GM21529 (cell line): ENCODE measurements at regions not wholly inside any gene's neighbourhood (a gene's known extent, or its start where the extent isn't known, plus 50 kb on each side); places are given as distances from the start of the nearest gene placed in this dataset.
"Not testable (repeated sequence)": the region's sequence is repeated elsewhere in the genome, so short reads cannot be mapped to it uniquely, and the experiment has no call there.

Source experiments
- ATAC-seq: cut with Tn5 transposase; IDR thresholded peaks from one replicate; pipeline ENCODE4 v1.9.1; 2021; ENCODE audit not compliant: unreplicated experiment

DNA sequence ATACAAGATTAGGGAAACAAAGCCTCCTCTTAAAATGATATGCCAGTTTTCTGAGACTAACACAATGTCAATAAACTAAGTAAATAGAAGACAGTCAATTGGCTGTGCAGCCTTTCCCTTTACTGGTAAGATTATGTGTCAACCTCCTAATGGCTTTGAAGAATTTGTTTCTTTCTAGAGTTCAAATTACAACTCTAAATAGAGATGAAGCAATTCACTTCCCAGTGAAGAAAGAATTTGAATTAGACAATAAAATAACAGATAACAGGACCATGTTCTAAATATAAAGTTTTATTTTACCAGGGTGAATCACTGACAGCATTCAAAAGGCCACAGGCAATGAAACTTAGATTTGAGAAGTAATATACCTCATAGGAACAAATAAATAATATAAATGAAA lies 680.3 kb downstream of the PLA2G4A start:
- no peak for ATAC-seq

DNA sequence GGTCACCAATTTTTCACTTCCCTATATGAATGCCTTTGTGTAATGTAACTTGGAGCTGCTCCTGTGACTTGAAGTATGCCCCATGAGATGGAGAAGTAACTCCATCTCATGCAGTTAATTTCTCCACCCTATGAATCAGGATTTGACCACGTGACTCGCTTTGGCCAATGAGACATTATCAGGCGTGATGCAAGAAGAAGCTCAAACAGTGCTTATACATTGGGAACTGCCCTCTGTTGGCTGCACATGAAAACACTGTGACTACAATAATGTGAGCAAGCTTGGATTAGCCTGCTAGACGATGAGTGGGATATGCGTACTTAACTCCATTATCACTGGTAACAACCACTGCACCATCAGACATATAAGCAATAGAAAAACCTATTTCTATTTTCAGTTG lies 684.4 kb downstream of the PLA2G4A start:
- ATAC-seq, result no peak

DNA sequence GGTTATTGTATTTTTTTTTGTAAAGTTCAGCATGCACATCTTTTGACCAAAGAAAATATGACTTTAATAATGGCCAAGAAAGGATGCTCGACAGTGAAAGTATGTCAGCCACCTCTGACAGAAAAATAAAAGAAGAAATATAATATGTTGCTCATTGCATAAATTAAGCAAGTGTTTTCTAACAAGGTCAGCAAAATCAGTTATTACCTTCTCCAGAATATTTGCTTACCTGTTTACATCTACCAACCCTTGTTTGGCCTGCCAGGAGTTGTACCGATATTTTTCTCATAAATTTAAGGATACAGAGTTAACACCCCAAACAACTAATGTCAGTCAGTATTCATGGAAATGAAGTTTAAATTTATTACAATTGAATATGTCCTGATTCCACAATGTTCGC lies 685.4 kb downstream of the PLA2G4A start:
- ATAC-seq, result no peak

DNA sequence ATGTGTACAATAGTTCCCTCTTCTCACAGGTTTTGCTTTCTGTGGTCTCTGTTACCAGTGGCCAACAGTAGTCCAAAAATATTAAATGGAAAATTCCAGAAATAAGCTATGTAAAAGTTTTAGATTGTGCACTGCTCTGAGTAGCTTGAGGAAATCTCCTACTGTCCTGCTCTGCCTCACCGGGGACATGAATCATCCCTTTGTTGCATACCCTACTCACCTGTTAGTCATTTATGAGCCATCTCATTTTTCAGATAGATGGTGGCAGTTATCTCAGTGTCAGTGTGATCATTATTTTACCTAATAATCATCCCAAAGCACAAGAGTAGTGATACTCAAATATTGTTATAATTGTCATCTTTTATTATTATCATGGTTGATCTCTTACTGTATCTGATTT lies 688.1 kb downstream of the PLA2G4A start:
- ATAC-seq, result no peak

DNA sequence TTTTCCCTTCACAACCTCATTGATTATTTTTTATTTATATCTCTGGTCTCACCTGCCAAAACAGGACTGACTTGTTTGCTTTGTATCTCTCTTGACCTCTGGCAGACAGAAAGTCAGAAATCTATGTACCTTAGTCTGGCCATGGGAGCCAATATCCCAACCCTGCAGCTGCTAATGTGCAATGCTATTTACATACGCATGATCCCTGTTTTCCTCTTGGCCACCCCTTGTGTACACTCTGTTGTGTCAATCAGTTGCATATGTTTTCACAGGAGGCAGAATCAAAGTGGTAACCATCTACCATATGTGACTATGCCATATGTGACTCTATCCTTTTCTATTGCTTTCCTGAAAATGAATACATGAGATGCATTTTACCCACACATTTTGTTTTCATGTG lies 688.8 kb downstream of the PLA2G4A start:
- no peak for ATAC-seq

DNA sequence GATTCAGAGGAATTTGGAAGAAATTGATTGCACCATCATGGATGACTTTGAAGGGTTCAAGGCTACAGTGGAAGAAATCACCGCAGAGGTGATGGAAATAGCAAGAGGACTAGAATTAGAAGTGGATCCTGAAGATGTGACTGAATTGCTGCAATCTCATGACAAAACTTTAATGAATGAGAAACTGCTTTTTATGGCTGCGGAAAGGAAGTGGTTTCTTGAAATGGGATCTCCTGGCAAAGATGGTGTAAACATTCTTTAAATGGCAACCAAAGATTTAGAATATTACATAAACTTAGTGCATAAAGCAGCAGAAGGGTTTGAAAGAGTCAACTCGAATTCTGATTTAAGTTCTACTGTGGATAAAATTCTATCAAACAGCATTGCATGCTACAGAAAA lies 698.6 kb downstream of the PLA2G4A start:
- ATAC-seq, result no peak

DNA sequence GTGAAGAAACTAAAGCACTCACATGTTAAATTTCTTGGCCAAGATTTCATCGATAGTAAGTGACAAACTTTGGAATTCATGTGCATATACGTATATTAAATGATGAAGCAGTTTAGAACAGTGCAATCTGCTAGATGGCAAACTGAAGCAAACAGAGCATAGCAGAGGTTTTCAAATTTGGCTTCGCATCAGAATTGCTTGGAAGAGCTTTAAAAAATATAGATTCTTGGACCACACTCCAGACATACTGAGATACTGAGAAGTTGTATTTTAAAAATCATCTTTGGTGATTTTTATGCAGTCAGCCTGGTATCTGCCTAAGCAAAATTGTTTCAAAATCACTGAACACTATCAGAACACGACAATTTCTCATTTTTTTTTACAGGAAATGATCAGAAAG lies 709.2 kb downstream of the PLA2G4A start:
- ATAC-seq, result no peak

DNA sequence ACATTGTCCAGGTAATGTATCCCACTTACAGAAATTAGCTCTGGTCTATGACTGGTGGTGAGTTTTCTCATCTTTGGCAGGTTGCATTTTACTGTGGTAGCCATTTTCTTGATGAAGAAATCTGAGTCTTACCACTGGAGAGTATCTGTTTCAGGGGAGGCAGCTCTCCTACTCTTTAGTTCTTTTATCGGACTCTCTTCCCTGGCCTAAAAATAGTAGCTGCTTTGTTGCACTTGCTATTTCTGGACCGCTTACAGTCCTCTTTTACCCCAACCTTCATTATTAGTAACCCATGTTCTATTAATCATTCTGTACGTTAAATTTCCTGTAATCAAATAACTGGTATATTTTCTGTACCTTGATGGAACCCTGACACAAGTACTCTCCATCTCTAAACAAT lies 720.8 kb downstream of the PLA2G4A start:
- no peak for ATAC-seq

DNA sequence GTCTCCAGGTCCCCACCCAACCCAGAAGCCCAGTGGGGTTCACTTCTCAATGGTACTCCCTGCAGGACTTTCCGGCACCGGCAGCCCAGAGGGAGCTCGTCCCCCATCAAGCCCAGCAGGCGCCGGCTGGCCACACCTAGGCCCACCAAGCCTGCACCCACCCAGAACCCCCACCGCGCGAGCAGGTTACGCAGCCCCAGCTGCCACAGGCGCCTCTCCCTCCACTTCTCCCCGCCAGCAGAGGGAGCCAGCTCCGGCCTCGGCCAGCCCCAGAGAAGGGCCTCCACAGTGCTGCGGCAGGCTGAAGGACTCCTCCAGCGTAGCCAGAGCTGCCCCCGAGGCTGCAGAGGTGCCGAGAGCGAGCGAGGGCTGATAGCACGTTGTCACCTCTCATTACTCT lies 722.3 kb downstream of the PLA2G4A start:
- no peak for ATAC-seq

DNA sequence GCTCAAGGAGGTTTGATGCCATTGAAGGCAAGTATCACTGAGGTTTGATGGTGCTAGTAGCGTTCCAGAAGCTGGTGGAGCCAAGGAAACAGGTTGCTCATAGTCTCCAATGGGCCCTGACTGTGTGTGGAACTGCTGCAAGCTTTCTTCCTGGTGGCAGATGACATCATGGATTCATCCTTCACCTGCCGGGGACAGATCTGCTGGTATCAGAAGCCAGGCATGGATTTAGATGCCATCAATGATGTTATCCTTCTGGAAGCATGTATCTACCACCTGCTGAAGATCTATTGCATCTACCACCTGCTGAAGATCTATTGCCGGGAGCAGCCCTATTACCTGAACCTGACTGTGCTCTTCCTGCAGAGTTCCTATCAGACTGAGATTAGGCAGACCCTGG lies 734.4 kb downstream of the PLA2G4A start:
- ATAC-seq, result no peak

DNA sequence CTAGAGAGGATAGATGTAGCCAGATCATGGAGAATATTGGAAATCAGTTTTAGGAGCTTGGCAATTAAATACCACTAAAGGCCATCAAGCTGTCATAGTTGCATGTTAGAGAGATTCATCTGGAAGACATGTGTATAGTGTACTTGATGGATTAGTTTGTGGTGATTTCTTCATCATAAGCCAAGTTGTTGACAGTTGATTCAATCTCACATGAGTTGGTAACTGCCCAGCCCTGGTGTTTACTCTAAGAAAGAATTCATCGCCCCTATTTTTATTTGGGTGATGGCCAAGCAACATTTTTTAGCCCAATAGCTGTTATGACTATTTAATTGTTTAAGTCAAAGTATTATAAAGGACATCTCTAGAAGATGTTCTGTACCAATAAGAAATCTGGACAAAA lies 737.6 kb downstream of the PLA2G4A start:
- ATAC-seq, result no peak

DNA sequence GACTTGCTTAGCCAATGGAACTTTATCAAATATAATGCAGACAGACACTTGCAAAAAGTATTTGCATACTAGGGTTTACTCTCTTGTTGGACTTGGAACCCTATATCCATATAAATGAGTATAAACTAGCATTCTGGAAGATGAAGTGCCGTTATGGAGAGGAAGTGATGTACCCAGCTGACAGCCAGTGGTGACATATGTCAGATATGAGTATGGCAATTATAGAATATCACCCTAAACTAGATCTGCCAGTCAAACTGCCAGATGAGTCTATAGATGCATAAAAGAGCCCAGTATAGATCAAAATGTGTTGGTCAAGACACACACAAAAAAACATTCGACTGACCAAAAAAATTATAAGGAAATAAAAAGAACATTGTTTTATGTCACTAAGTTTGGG lies 739.3 kb downstream of the PLA2G4A start:
- no peak for ATAC-seq

DNA sequence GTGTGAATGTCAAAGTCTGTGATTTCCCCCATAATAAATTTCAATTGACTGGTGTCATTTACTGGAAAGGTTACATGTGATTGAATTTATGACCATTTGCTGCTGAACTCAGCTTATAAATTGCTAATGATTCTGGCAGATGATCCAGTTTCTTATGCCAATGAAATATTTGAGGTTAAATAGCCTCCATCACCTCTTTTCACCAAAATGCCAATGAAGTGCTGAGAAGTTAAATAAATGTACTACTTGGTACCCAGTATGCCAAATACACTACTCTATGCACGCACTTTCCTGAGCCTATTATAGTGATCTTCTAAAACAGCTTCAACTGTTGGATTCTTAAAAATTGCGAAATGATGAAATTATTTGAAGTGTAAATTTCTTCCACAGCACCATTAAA lies 741.4 kb downstream of the PLA2G4A start:
- no peak for ATAC-seq

DNA sequence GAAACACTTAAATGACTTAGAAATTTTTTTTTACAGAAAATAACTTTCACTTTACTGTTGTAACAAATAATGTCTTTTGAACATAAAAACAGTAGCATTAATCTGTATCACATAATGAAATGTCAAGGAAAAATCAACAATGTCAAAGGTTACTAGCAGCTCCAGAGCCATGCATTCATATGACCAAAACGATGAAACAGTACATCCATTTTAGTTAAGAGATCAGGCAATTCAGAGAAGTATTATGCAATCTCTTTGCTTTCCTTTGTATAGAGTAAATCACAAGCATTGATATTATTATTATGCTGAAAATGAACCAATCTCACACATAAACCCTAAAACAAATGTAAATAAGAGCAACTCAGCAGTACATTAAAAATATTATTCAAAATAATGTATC lies 748.9 kb downstream of the PLA2G4A start:
- ATAC-seq, result no peak

DNA sequence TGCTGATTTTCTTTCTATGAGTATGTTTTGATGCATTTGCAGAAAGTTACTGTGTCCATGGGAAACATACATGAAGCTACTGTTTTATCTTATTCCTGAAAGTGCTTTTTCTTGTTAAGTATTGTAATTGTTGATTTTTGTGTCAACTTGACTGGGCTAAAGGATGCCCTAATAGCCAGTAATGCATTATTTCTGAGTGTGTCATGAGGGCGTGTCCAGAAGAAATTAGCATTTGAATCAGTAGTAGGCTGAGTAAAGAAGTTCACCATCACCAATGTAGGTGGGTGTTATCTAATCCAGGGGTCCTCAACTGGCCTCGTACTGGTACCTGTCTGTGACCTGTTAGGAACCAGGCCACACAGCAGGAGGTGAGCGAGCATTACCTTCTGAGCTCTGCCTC lies 760.2 kb downstream of the PLA2G4A start:
- ATAC-seq, result no peak

DNA sequence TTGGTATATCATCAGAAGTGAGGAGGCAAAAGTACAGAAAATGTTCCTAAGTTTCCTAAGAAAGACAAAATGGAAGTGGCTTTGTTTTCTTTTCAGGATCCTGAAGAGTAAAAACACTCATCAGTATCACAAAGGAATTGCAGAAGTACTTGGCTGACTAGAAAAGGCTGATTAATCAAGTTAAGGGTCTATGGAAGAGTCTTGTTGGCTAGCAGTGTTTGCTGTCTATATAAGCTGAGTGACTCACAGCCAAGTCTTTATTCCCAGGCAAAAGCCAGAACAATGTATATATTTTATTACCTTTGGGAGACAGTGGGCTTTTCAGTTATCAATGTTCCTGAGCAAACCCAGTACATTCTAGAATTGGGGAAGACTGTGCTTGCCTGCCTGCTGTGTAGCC lies 777.0 kb downstream of the PLA2G4A start:
- no peak for ATAC-seq

DNA sequence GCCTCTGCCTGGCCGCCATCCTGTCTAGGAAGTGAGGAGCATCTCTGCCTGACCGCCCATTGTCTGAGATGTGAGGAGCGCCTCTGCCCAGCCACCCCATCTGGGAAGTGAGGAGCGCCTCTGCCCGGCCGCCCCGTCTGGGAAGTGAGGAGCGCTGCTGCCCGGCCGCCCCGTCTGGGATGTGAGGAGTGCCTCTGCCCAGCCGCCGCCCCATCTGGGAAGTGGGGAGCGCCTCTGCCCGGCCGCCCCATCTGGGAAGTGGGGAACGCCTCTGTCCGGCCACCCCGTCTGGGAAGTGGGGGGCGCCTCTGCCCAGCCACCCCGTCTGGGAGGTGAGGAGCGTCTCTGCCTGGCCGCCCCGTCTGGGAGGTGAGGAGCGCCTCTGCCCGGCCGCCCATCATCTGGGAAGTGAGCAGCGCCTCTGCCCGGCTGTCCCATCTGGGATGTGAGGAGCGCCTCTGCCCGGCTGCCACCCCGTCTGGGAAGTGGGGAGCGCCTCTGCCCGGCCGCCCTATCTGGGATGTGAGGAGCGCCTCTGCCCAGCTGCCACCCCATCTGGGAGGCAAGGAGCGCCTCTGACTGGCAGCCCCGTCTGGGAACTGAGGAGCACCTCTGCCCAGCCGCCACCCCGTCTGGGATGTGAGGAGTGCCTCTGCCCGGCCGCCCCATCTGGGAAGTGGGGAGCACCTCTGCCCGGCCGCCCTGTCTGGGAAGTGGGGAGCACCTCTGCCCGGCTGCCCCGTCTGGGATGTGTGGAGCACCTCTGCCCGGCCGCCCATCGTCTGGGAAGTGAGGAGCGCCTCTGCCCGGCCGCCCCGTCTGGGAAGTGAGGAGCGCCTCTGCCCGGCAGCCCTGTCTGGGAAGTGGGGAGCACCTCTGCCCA lies 787.3 kb downstream of the PLA2G4A start:
- not testable (repeated sequence) for ATAC-seq

DNA sequence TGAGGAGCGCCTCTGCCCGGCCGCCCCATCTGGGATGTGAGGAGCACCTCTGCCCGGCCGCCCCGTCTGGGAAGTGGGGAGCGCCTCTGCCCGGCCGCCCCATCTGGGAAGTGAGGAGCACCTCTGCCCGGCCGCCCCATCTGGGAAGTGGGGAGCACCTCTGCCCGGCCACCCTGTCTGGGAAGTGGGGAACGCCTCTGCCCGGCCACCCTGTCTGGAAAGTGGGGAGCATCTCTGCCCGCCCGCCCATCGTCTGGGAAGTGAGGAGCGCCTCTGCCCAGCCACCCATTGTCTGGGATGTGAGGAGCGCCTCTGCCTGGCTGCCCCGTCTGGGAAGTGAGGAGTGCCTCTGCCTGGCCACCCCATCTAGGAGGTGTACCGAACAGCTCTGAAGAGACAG lies 788.1 kb downstream of the PLA2G4A start:
- not testable (repeated sequence) for ATAC-seq

DNA sequence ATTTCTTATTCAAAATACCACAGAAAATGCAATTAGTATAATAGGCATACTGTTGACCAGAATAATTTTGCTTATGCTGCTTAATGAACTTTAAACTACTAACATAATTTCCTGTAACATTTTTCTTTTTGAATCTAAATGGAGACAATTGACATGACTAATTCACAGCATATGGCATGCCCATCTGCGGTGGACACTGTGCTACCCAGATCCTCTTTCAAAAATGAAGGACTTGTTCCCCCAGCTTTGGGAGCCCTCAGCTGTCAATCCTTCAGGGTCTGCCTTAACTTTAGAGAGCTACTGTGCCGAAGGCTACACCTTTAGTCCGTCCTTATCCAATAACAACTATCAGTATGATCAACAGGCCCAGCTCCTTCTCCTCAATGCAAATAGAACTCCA lies 789.0 kb downstream of the PLA2G4A start:
- no peak for ATAC-seq

DNA sequence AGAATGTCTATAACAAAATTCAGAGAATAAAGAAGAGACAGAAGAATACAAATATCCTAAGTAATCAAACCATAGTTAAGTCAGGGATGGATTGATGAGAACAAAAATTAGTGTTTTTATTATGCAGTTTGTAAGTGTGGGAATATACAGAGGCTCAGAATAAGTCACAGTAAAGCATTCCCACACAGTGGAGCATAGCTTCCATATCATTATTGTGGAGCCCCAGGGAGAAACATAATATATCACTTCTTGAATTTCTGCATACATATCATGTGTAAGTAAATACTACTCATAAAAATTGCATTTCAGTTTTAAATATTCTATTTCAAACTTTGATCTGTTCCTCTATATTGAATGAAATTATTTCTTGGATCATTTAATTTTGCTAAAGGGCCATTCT lies 790.4 kb downstream of the PLA2G4A start:
- no peak for ATAC-seq

DNA sequence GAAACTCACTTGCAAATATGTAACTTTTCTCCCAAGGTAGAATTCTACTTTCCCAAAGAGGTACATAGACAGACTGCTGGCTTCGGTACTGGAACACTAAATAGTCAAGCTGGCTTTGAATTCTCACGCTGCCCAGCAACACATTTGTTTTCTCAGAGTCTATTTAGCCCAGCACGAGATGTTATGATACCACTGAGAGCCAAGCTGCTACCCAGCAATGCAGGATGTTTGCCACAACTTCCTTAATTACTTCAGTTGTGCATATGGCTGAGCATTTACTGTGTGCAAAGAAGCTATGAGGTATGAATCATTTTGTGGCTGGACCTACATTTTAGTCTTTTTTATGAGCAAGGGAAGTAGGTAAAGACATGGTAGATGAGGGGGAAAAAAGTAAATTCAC lies 793.2 kb downstream of the PLA2G4A start:
- no peak for ATAC-seq

DNA sequence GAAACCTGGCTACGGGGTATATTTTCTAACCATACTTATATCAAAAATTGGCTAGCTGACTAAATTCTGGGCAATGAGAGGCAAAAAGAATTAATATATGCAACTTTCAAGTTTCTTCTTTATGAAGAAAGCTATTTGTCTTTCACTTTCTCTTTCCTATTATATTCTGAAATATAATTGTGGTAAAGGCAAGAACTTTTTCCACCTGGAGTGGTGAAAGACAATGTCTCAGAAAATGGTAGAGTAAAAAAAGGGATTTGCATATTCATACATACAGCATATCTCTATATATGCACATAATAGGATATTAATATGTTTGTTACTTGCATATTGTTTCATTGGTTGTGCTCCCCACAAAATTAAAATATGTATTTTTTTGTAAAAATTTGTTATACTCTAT lies 793.8 kb downstream of the PLA2G4A start:
- ATAC-seq, result no peak
